ENCODE measurements at regions not wholly inside any gene's neighbourhood (a gene's known extent, or its start where the extent isn't known, plus 50 kb on each side); places are given as distances from the start of the nearest gene placed in this dataset.

DNA sequence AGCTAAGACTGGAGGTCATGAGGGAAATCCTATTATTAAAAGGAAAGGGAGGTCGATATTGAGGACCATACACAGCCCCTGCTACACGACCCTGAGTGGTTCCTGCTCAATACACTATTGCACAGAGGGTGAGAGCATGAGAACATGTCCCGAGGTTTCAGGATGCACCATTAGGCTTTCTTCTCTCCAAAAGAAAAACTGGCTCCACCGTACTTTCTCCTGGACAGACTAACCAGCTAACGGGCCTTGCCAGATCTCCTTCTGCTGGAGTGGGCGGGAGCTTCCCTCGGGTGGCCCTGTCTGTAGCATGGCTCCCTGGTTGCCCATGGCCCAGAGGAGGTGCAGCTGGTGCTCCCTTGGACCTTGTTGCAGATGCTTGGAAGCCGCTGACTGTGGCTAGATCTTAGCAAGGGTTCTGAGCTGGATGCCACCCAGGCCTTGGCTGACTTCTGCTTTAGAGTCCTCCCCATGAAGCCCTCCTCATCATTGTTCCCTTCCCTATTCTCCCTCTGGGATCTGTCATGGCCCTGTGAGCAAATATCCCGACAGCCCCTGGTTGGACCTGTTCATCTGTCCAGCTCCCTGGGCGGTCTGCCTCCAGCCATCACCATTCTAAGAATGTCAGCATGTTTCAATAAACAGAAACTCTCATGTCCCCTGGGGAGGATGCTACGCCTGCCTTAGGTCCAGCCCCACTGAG lies 52.9 kb upstream of the SHH start:
- Histone ChIP-seq H3K27ac (no peak overlapping the region), H3K9me3 (no peaks in the 10 kb centered on the region), H3K36me3 (no peaks in the 10 kb centered on the region), H3K4me3 (no peak overlapping the region), H3K4me1 (no peaks in the 10 kb centered on the region), H3K27me3 (peaks cover 20% of the 10 kb centered on the region)
- DNase-seq (ENCODE audit: low spot score in 2 of 2), result peak; percentile 37 to 44
- 77% methylated on average over 9 of the region's 11 CpGs for WGBS
- TF ChIP-seq POLR2A (IDR thresholded peaks at IDR 0.05) (no peak), POLR2AphosphoS5 (IDR thresholded peaks at IDR 0.05) (no peak), EP300 (IDR thresholded peaks at IDR 0.05) (no peak)
- TF ChIP-seq, protein P1, sequence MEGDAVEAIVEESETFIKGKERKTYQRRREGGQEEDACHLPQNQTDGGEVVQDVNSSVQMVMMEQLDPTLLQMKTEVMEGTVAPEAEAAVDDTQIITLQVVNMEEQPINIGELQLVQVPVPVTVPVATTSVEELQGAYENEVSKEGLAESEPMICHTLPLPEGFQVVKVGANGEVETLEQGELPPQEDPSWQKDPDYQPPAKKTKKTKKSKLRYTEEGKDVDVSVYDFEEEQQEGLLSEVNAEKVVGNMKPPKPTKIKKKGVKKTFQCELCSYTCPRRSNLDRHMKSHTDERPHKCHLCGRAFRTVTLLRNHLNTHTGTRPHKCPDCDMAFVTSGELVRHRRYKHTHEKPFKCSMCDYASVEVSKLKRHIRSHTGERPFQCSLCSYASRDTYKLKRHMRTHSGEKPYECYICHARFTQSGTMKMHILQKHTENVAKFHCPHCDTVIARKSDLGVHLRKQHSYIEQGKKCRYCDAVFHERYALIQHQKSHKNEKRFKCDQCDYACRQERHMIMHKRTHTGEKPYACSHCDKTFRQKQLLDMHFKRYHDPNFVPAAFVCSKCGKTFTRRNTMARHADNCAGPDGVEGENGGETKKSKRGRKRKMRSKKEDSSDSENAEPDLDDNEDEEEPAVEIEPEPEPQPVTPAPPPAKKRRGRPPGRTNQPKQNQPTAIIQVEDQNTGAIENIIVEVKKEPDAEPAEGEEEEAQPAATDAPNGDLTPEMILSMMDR (IDR thresholded peaks at IDR 0.05), result no peak

DNA sequence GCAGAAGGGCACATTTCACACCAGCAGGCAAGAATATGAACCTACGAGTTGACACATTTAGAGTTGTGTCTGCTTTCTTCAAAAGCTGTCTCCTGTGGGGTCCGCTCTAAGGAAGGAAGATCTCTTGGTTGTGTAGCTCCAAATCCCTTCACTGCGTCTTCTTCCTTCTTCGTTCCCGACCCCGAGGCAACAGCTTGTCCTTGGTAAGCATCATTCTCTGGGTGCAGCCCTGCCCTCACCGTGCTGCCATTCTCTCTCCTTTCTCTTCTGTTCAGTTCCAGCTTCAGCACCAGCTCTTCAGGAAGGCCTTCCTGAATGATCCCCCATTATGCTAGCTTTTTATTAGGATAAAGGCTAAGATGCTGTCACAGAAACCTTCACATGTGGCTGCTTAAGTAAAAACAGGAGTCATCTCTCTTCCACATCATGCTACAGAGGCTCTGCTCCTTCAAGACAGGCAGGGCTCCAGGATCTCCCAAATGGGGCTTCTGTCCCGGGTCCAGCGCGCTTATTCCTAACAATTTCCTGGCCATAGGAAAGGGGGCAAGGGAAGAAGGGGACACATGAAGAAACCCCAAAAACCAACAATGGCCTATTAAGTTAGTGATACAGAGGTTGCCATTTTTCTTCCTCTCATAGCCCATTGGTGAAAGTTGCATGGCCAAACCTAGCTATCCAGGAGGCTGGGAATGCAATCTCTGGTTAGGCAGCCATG lies 52.2 kb upstream of the SHH start:
- Histone ChIP-seq H3K4me3 (no peak overlapping the region), H3K27ac (no peak overlapping the region), H3K9me3 (no peaks in the 10 kb centered on the region), H3K27me3 (peaks cover 20% of the 10 kb centered on the region), H3K4me1 (no peaks in the 10 kb centered on the region), H3K36me3 (no peaks in the 10 kb centered on the region)
- no peak for TF ChIP-seq POLR2AphosphoS5 (IDR thresholded peaks at IDR 0.05)
- no peak for TF ChIP-seq POLR2A (IDR thresholded peaks at IDR 0.05)
- TF ChIP-seq, protein P1 (IDR thresholded peaks at IDR 0.05), result no peak
- no peak for TF ChIP-seq EP300 (IDR thresholded peaks at IDR 0.05)
- peak; percentile 14 to 38 for DNase-seq (ENCODE audit: low spot score in 2 of 2)
- whole genome bisulfite sequencing, result 81% methylated on average over 10 of the region's 10 CpGs

DNA sequence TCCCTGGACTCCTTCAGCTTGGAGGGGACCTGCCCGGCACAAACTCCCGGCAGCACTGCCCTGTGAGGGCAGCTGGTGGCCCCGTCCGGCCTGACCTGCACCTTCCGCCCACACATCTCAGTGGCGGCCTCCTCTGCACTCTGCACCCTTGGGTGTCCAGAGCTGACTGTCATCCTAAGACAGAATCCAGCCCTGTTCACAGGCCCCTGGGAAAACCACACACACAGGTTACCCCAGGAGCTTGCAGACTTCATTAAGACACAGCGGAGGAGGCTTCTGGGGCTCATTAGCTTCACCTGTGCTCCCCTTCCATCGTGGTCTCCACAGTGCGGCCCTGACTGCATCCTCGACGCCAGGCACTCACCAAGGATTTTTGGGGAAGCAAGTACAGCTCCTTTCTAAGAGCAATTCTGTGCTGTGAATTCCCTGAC lies 51.5 kb upstream of the SHH start:
- TF ChIP-seq EP300 (IDR thresholded peaks at IDR 0.05) (no peak), POLR2AphosphoS5 (IDR thresholded peaks at IDR 0.05) (no peak)
- TF ChIP-seq, protein P1 (IDR thresholded peaks at IDR 0.05), result no peak
- peak in 1 of 2 donors; percentile 49 for DNase-seq (ENCODE audit: low spot score in 2 of 2)
- H3K27ac ChIP-seq, result no peak overlapping the region
- H3K27me3 ChIP-seq, result peaks cover 20% of the 10 kb centered on the region
- no peaks in the 10 kb centered on the region for H3K9me3 ChIP-seq
- no peaks in the 10 kb centered on the region for H3K36me3 ChIP-seq
- H3K4me1 ChIP-seq, result no peaks in the 10 kb centered on the region
- WGBS, result 91% methylated on average over 7 of the region's 11 CpGs
- H3K4me3 ChIP-seq, result no peak overlapping the region

DNA sequence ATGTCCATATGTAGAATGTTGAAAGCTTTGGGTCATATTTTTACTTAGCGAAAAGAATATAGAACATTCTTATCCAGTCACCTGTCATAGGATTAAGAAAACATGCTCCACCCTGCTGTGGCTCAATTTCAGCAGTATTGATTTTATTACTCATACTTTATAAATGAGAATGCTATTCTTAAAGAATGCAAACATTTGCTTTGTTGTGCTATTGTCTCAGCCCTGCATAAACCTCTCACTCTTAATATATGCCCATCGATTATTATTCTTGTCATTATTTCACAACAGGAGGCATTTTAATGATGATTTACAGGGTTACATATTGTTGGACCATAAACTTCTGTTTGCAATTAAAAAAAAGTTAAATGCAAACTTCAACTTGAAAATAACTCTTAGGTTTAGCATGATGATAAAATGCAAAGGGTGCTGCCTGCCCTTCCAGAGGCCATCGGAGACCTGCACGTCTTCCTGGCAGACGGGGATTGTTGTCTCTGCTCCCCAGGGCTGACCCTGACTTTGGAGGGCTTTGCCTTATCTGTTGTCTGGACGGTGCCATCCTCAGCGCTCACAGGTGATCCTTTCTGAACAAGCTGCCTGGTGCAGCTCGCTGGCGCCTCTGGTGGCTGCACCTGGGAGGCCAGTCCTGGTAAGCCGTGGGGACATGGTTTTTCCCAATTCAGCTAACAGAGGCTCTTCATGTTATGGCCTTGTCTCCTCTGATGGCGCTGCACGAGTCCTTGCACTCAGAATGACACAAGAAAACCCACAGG lies 50.0 kb upstream of the SHH start:
- WGBS, result 70% methylated on average over 6 of the region's 12 CpGs
- Histone ChIP-seq H3K27ac (no peak overlapping the region), H3K36me3 (no peaks in the 10 kb centered on the region), H3K4me3 (no peak overlapping the region), H3K27me3 (peaks cover 20% of the 10 kb centered on the region), H3K9me3 (no peaks in the 10 kb centered on the region), H3K4me1 (no peaks in the 10 kb centered on the region)
- peak; percentile 24 to 44 for DNase-seq (ENCODE audit: low spot score in 2 of 2)
- TF ChIP-seq POLR2AphosphoS5 (IDR thresholded peaks at IDR 0.05) (no peak), EP300 (IDR thresholded peaks at IDR 0.05) (no peak), POLR2A (IDR thresholded peaks at IDR 0.05) (no peak)
- TF ChIP-seq, protein P1 (IDR thresholded peaks at IDR 0.05), result no peak

Measured in suprapubic skin (tissue), 4 donors.